GM18520 (cell line): ENCODE measurements at regions not wholly inside any gene's neighbourhood (a gene's known extent, or its start where the extent isn't known, plus 50 kb on each side); places are given as distances from the start of the nearest gene placed in this dataset.

ENCODE experiments used
- ATAC-seq: cut with Tn5 transposase; IDR thresholded peaks from one replicate; pipeline ENCODE4 v1.9.1; 2021; ENCODE audit not compliant: unreplicated experiment

DNA sequence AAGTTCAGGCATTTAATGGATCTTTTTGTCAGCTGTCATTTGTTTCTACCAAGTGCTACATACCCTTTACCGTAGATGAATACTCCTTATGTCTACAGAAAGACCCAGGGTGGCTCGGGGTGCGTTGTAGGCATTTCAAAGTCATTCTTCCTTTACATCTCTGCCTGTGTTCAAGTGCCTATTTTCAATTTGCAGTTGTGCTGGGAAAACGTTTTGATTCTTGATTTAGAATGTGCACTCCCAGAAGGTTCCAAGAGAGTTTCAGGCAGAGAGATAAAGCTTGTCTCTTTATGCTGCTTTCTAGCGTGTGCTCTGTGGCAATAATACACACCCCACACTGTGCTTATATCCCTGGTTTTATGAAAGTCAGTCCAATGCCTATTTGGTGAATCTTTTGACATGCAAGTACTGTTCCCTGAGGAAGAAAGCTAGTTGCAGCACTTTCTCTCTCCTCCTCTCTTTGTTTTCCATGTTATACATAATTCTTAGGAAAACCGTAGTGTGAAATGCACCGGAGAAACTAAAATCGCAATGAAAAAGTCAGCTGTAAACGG is 828.1 kb upstream of the ZNF608 start:
- ATAC-seq, result no peak

DNA sequence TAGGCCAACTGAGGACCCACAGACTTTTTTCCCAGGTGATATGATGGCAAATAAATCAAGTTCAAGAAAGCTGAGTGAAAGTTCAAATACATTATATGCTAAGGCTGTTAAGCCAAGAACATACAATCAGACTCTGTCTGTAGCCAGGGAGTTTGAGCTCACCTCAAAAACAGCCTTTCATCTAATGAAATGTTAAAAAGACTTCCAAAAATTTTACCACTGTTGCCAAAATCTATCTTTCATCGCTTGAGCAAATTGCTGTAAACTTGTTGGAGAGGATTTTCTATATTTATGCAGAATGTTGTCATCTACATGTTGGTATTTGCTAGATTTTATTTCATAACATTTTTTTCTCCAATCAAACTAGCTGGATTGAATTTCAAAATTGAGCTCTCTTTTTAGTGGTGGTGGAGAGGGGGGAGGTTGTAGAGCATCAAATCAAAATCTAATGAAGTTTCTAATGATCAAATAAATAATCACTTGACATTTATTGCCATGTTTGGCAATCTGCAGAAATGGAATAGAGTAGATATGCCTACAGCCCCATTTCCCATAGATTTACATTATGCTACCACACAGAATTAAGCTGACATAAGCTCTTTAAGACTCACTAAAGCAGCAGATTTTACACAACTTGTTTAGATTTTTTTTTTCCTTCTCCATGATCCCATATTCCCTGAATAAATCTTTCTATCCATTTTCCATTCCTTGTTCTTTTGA is 828.9 kb upstream of the ZNF608 start:
- no peak for ATAC-seq

DNA sequence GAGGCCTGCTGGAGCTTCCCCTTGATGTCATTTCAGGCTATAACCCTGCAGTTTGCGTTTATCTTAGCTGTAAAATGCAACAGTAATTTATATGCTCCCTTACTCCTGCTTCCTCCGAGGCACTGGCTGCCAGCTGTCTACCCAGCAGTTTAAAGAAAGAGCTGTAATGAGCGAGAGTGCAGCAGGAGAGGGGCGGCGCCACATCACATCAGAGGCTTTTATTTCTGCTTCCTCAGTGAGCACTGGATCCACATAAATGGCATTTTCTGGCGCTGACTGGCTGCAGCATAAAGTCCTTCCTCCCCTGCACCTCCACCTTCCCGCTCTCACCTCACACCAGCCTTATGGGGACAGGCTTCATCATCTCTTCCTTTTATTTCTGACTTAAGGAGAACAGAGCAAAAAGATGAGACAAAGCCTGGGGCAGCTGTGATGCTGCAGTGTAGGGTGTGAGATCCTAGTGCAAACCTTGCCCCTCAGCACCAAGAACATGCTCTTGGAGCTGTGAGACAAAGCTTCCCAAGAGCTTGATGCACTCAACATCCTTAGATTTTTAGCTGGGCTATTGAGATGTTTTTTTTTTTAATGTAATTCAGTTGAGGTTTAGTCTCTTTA is 829.6 kb upstream of the ZNF608 start:
- ATAC-seq, result no peak

DNA sequence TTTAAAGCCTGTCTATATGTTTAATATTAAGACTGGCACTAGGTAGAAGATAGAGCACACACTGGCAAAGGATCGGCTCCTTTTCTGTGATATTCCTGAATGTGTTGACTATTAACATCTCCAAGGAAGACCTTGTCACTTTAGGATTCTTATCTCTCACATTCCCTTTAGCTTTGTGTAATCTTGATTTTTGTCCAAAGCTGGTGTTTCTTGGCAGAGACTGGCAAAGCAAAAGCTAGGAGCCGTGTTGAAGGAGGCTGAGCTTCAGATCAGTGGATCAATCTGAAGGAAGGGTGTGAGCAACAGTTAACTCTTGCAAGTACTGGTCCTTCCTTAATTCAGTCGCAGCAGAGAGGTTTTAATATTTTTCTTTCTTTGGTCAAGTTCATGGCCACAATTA is 830.4 kb upstream of the ZNF608 start:
- ATAC-seq, result no peak

DNA sequence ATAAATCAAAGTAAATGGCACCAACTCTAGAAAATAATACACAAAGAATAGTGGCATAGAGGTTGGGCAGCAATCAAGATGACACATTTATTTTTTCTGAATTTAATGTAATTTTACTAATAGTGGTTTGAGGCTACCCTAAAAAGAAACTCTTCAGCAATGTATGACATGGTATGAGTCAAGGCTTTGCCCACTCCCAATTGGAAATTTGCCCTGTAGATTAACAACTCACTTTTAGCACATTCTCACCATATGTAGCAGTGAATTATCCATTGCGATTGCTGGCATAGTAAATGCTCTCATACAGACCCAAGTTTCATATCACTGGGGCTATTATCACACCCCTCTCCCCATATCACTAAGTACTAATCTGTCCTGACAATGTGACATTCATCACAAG is 832.1 kb upstream of the ZNF608 start:
- no peak for ATAC-seq

DNA sequence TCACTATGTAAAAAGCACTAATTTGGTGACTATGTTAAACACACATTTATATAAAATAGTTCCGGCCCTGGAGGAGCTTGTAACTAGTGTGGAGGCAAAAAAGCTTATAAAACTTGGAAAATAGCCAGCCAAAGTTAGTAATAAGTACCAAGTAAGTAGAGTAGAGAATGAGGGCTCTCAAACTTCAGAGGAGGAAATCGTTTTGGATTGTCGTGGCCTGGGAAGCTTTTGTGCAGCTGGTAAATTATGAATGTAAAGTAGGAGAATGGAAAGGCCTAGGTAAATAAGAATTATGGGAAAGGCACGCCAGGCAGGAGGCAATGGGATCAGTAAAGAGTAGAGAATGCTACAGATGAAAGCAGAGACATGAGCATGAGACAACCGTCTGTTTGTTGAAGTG is 832.7 kb upstream of the ZNF608 start:
- no peak for ATAC-seq

DNA sequence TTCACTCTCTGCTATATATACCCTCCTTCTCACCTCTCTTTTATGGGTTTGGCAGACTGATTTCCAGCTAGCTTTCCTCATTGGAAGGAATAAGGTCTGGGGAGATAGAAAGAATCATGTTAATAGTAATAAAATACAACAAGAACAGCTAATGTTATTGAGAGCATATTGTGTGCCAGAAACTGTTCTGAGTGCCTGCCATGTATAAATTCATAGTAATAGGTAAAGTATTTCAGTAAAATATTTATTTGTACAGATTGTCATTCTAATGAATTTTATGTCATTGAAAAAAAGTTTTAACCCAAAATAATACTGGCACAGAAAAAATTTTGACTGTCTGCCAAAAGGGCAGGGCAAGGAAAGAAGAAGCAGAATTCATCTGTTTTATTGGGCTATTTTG is 834.9 kb upstream of the ZNF608 start:
- no peak for ATAC-seq

DNA sequence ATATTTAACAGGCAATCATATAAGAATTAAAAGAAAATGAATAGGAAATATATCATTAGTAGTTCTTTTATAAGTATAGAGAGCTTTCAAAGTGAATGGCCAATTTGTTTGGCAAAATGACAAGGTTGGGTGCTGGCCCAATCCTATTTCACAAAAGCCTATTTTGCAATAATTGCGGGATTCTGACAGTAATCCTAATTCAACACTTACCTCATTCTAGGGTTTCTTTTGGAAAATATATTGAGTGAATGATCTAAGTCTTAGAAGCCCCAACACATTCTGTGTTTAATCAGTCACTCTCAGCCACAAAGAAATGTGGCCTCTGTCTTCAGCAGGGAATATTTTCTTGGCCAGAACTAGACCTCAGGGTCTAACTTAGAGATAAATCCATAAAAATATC is 835.9 kb upstream of the ZNF608 start:
- ATAC-seq, result no peak

DNA sequence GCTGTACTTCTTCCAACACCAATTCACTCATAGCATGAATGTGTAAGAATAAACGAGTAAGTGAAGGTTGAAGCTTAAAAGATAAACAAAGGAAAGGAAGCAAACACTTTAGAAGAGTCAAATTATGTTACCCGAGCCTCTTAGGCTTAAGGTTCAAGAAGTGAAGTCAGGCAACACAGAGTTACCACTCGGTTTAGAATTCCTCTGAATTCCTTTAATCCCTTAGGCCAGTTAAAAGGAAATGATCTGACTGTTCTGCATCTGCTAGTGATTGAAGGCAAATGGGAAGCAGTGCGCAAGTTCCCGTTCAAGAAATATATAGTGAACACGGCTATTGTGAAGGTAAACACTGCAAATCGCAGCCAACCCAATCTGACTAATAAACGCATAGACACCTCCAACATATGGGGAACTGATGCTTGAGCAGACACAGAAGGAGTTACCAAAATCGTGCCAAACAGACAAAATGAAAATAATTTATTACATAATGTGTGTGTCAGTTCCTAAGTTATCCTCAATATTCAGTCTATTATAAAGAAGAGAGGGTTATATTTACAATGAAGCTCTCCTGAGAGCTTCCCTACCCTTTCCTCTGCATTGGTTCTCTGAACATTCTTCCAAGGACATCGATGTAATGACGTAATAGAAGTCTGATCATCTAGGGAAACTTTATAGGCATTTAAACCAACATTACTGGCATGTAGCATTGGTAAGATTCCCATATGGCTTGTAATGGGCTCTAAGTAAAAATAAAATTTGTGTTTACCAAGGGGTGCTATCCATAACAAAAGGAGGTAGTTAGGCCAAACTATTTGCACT is 837.1 kb upstream of the ZNF608 start:
- no peak for ATAC-seq

DNA sequence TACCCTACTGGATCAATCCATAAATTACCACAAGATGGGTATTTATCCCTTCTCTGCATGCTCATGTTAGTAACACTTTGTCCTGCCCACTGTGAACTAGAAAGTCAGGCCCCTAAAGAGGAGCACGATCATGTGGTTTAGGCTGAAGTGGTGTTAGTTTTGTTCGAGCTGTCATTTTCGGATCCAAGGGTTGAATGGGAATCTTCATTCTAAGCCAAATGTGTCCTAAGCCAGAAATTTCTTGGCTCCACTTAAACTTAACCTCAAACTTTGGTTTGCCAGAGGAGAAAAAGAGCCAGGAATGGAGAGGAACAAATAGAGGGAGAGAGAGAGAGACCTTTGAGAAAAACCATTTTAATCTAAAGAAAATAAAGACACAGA is 837.7 kb upstream of the ZNF608 start:
- ATAC-seq, result no peak

DNA sequence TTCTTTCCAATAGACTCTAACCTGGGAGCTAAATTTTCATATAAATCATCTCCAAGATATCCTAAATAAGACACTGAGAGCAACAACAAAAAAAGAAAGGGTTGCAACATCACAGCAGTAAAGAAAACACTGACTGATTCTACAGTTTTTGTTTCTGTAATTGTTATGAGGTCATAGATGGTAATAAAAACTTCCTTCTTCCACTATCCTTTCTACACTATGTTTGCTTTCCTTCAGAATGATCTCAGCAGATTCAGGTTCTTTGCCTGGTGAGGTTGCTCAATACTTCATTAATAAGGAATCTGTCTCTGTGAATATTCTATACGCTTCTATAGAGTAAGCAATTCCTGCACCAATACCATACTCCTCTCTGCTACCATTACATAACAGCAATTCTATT is 835.6 kb upstream of the GRAMD2B start:
- no peak for ATAC-seq

DNA sequence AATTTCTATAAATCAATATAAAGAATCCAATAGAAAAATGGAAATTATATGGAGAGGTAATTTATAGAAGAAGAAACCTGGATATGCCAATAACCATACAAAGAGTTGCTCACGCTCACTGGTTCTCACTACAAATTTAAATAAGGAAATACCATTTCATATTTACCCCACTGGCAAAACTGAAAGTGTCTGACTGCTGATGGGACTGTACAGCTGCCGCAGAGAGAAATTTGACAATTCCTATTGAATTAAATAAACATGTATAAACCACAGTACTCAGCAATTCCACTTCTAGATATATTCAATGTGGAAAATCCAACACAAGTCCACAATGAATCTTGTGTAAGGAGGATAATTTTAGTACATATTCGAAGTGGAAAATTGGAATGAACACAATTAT is 830.4 kb upstream of the GRAMD2B start:
- no peak for ATAC-seq

DNA sequence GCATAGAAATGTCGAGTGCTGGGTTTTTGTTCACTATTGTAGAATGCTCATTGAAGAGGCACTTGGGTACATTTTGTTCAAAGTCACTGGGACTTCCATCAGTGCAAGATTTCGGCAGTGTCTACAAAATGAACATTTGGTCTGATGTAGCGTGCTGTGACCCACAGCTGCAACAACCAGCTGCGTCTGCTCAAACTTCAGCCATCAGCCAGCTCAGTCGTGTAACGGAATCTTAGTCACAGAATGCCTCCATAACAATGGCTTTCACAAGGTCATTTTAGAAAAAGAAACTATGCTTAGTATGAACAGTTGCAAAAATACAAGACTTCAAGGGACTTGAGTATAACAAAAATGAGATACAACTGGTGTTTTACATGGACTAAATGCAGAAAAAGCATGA is 828.1 kb upstream of the GRAMD2B start:
- ATAC-seq, result no peak

DNA sequence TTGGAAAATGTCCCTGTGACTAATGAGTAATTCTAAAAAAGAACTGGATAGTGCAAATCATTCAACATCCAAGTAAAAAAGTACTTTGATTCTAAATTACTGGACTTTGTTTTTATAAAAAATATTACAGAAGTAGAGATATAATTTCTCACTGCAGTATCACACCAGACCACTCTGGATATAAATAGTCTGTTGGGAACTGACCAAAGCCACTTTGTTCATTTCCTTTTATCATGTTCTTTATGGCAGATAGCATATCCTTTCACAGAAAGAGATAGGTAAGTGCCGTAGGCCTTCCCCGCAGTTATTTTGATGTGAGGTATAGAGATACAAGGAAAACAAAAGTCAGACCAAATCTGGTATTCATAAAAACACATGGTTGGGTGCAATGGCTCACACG is 827.4 kb upstream of the GRAMD2B start:
- no peak for ATAC-seq

DNA sequence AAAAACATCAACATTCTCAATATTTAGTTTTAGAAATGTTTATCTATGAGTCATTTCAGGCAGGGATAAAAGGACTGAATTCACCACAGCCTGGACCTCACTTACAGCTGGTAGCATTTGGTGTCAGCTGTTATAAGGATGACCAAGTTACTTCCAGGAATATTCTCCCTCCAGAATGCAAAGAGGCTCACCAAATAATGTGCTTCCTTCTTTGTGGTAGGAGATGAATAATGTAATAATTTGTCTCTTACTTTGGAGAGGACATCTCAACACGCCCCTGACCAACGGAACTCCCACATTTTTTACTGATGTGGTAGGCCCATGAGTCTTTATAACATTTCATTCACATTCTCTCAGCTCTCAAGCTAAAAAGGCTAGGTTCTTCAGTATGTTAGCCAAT is 825.9 kb upstream of the GRAMD2B start:
- no peak for ATAC-seq

DNA sequence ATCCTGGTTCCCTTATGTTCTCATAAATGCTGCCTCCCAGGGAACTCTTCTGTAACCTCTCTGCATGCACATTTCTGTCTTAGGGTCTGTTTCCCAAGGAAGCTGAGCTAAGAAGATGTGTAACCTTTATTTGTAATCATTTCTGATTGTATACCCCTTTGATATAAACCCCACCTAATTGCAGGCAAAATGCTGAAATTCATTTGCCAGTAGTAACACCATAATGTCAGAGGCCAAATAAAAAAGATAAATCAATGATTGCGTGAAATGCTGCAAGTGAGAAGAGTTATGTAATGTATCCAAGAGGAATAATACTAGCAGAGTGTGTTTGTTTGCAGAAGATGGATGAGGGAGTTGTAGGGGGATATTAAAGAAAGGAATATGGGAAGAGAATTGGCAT is 822.6 kb upstream of the GRAMD2B start:
- ATAC-seq, result no peak

DNA sequence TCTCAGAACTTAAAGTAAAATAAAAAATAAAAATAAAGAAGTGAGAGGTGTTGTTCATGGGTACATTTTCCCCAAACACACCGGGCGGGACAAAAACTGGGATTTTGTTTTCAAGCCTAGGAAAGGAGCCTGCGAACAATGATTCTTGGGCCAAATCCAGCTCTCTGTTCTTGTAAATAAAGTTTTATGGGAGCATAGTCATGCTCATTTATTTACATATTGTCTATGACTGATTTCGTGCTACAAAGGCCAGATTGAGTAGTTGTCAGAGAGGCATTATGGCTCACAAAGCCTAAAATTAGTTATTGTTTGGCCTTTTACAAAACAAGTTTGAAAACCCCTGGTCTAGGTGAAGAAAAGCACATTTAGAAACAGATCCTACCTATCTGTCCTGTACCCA is 821.0 kb upstream of the GRAMD2B start:
- no peak for ATAC-seq

DNA sequence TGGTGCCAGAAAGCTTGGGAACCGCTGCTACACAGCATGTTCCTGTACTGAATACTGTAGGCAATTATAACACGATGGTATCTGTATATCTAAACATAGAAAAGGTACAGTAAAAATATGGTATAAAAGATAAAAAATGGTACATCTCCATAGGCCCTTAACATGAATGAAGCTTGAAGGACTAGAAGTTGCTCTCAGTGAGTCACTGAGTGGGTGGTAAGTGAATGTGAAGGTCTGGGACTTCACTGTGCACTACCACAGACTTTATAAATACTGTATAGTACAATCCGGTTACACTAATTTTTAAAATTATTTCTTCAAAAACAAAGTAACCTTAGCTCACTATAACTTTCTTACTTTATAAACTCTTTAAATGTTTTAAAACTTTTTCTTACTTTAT is 819.9 kb upstream of the GRAMD2B start:
- no peak for ATAC-seq

DNA sequence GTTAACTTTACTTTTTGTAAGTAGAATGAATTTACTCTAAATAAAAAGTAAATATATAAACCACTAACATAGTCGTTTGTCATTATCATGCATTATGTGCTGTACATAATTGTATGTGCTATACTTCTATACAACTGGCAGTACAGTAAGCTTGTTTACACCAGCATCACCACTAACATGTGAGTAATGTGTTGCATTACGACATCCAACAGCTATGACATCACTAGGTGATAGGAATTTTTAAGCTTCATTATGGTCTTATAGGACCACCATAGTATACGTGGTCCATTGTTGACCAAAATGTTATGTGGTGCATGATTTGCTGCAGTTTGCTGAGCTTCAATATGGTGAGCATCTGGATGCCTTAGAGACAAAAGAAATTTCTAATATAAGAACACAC is 819.1 kb upstream of the GRAMD2B start:
- no peak for ATAC-seq

DNA sequence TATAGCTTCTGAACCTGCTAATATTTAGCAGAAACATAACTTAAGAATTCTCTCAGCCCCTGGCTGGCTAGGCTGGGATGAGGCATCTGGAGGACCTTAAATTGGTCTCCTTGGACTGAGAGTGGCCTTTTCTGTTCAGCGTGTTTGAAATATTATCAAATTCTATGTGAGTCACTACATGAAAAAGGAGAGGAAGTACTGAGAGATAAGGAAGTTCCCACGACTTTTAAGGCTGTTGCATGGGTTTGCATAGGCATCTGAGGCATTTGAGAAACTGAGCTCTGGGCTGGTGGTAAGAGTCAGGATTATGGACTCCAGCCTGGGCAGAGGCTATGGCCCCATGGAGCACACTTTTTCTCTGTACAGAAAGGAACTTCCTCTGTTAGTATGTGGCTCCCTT is 816.2 kb upstream of the GRAMD2B start:
- no peak for ATAC-seq

DNA sequence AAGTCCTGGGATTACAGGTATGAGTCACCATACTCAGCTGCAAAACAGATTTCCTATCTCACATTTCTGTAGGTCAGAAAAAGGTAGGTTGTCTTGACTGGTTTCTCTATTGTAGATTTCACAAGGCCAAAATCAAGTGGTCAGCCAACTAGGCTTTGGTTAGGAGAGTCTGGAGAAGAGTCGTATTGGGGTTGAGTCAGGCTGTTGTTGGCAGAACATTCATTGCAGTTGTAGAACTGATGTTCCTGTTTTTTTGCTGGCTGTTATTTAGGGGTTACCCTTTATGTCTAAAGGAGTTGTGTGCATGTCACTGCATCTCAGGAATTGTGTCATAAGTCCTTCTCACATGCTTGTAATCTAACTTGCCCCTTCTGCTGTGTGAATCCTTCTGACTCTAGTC is 814.2 kb upstream of the GRAMD2B start:
- ATAC-seq, result no peak

DNA sequence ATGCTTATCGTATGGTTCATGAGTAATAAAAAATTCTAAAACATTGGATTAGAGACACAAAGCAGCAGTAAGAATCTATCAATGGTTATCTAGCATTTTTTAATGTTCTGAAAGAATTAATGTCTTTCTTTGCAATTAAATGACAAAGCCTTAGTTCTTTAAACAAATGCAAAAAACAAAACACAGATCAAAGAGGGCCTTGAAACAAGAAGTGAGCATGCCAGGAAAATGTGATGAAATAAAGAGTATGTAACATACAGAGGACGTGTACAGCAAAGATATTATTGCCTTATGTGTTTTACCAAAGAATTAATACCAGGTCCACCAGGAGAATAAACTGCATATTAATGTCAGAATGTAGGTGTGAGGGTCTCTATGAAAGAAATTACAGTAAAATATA is 812.3 kb upstream of the GRAMD2B start:
- ATAC-seq, result no peak
